Fibroblast of the aortic adventitia (primary cell): ENCODE measurements at regions not wholly inside any gene's neighbourhood (a gene's known extent, or its start where the extent isn't known, plus 50 kb on each side); places are given as distances from the start of the nearest gene placed in this dataset.
A peak's percentile ranks its signal among the peaks of the same experiment; 100 is the strongest.

Experiments used
- DNase-seq: peaks from one replicate; pipeline ENCODE4 v3.0.0-alpha.2; 2010; ENCODE audit warnings: low read depth
- H3K4me3 ChIP-seq: 2 replicates; pipeline ENCODE4 v1.5.1; 2011; ENCODE audit warnings: low read depth, mild to moderate bottlenecking, control low read depth, low read length, moderate library complexity
- CTCF ChIP-seq: IDR thresholded peaks from 2 replicates; pipeline ENCODE4 v1.5.1; 2011; ENCODE audit warnings: mild to moderate bottlenecking, low read length, control low read depth, inconsistent platforms; ENCODE audit not compliant: insufficient read depth

GRCh38 chr13:37457612-37458011 lies 141.0 kb downstream of the POSTN start:
- H3K4me3 ChIP-seq, result no peak overlapping the region
- no peak for TF ChIP-seq CTCF
- peak; percentile 37 for DNase-seq

- DNase-seq, result no peak
- no peak overlapping the region for H3K4me3 ChIP-seq
- no peak for TF ChIP-seq CTCF
Observed at GRCh38 chr13:37456506-37456905, 142.1 kb downstream of the POSTN start.

- TF ChIP-seq CTCF, result no peak
- no peak overlapping the region for H3K4me3 ChIP-seq
- DNase-seq, result no peak
Observed at GRCh38 chr13:37456041-37456440, 142.5 kb downstream of the POSTN start.

- TF ChIP-seq CTCF, result no peak
- DNase-seq, result peak; percentile 60
- no peak overlapping the region for H3K4me3 ChIP-seq
Observed at GRCh38 chr13:37453246-37453645, 145.3 kb downstream of the POSTN start.

- DNase-seq, result no peak
- TF ChIP-seq CTCF, result no peak
- H3K4me3 ChIP-seq, result no peak overlapping the region
Observed at GRCh38 chr13:37450276-37450675, 148.3 kb downstream of the POSTN start.

GRCh38 chr13:37448153-37448552 lies 150.4 kb downstream of the POSTN start:
- H3K4me3 ChIP-seq, result no peak overlapping the region
- no peak for DNase-seq
- no peak for TF ChIP-seq CTCF

- TF ChIP-seq CTCF, result no peak
- peak; percentile 91 for DNase-seq
- H3K4me3 ChIP-seq, result no peak overlapping the region
Observed at GRCh38 chr13:37446503-37446902, 152.1 kb downstream of the POSTN start.
